Mucosa of gallbladder (tissue), 1 donor: ENCODE measurements at regions not wholly inside any gene's neighbourhood (a gene's known extent, or its start where the extent isn't known, plus 50 kb on each side); places are given as distances from the start of the nearest gene placed in this dataset.

Experiments used
- DNase-seq: peaks from one replicate; pipeline ENCODE4 v3.0.0-alpha.2; 2020; ENCODE audit warnings: low spot score
- donor health status: DM: no; HTN: no; CAD: no.

DNA sequence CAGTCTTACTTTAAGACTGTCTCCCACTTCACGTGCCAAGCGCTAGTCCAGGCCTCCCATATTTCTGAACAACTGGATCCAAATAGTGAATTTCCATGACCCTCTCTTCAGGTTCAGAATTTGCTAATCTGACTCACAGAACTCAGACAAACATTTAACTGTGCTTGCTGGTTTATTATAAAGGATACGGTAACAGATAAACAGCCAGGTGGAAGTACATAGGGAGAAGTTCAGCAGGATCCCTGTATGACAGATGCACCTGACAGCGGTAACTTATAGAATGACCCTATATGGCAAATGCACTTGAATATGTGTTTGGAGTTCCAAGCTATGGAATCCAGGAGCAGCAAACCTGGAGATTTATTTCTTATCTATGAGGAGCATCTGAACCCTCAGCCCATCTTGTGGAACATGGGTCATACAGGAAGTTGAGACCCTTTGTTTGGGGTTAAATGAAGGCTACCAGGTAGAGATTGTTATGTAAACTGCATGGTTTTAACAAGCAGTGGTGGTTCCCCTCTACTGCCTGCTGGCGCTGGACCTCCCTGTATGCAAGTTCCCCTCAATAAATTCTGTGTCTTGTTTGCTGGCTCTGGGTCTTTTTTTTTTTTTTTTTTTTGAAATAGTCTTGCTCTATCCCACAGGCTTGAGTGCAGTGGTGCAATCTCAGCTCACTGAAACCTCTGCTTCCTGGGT lies 622.6 kb downstream of the KCNJ2 start:
- DNase-seq = no peak

- no peak for DNase-seq
These were observed 625.4 kb downstream of the KCNJ2 start for GRCh38 chr17:70794738-70795137.

GRCh38 chr17:70795620-70796019 lies 626.3 kb downstream of the KCNJ2 start:
- DNase-seq = no peak

DNA sequence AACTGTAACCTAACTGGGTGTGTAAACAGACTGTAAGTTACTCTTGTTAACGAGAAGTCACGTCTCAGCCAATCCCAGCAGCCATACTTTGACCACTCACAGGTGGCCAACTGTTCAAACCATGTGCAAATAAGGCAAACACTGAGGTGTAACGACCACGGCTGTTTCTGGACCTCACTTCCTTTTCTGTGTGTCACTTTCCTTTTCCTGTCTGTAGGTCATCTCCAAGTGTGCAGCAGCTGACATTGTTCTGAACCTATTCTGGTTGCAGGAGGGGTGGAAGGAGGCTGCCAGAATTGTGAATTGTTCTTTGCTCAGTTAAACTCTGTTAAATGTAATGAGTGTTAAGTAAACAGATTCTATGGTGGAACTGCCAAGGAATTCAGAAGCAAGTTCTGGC lies 627.4 kb downstream of the KCNJ2 start:
- DNase-seq = no peak

GRCh38 chr17:70797166-70797565 lies 627.8 kb downstream of the KCNJ2 start:
- no peak for DNase-seq

DNA sequence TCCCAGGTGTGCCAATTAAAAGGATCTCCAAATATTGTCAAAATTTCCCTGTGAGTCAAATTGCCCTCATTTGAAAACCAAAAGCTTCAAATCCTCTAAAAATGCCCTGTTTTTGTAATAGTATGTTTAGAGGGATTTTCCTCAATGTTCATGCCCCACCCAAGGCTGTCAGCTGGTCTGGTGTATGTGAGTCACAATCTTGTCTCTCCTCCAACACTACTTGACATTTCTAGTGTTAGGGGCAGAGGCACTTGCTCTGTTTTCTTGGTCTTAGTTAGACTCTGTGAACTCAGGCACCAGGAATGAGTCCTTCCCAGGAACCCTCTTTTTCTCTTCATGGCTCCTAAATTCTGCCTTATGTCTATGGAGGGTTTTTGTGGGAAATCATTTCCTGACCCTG lies 634.8 kb downstream of the KCNJ2 start:
- DNase-seq = no peak

DNA sequence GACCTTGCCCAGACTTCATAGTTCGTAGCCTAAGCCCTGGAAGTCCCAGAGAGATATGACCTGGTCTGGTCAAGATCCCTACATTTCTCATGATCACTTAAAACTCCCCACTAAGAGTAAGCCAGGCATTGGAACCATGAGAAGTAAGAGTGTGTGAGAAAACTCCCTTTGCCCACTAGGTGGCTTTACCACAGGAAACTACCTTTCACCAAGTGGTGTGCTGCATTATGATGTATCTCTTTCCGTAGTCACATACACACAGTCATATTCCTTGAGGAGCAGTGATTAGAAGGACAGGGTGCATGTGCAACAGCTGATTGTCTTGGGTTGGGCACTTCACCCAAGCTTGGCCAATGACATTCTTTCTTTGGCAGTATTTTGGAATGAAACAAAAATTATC lies 639.3 kb downstream of the KCNJ2 start:
- DNase-seq = no peak

DNA sequence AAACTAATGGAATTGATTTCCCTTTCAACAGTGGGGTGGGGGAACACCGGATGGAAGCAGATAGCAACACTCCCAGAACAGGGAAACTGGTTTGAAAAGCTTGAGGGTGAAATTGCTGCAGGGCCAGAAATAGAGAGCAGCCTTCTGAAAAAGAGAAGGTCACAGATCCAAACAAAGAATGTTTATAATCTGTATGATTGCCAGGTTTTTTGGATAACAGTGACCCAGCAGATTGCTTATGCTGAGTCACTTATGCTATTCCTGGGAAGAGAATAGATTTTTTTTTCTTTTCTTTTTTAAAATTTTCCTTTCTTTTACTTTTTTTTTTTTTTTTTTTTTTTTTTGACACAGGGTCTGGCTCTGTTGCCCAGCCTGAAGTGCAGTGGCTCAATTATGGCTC lies 641.3 kb downstream of the KCNJ2 start:
- no peak for DNase-seq

GRCh38 chr17:70813355-70813930 lies 644.1 kb downstream of the KCNJ2 start:
- no peak for DNase-seq

- no peak for DNase-seq
These were observed 649.9 kb downstream of the KCNJ2 start for GRCh38 chr17:70819183-70819582.

- no peak for DNase-seq
These were observed 650.9 kb downstream of the KCNJ2 start for GRCh38 chr17:70820276-70820675.

DNA sequence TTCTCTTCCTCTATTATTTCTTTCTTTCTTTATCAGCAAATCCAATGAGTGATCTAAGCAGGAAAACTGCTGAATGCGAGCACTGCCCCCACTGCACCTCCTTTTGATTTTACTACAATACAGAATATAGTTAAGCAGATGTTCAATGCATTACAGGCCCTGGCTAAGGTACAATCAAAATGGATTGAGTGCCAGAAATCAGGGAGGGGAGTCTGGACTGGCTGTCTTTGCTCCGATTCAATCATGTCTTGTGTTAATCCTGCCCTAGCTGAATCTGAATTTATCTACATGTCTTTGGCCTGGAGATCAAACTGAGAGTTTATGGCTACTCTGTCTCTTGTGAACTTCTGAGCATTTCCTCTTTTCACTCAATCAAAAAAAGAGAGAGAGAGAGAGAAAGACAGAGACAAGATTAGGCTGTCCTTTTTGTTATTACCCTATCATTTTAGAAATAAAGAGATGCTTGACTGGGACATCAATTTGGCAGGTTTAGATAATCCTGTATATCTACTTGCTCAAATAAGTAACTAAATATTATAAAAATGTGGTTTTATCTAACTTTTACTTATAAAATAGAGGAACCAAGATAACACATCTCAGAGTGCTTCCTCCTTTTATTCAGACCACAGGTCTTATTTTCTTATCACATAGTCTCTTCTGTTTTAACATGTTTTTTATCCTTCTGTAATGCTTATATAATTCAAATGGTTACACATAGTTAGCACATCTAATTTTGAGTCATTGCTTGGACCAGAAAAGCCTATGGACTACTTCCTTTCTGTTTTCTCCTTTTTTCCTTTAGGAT lies 656.2 kb downstream of the KCNJ2 start:
- no peak for DNase-seq

- no peak for DNase-seq
These were observed 660.5 kb downstream of the KCNJ2 start for GRCh38 chr17:70829876-70830275.

GRCh38 chr17:70834039-70834438 lies 664.7 kb downstream of the KCNJ2 start:
- no peak for DNase-seq

DNA sequence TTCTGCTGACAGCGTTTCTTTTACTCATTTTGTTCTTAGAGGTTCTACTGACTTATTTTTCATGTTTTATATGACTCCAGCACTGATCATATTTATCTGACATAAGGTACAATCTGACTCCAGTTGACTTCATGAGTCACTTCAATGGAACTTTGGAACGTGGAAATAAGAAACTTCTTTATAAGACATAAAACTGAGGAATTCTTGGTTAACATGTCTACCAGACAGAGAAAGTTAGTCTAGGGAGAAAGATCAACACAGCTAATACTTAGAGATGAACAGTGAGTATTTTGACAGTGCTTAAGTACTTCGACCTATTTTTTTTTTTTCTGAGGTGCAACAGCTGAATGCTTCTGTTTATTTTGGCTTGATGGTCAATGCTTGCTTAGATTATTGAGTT lies 679.5 kb downstream of the KCNJ2 start:
- DNase-seq = no peak

GRCh38 chr17:70855401-70856054 lies 686.2 kb downstream of the KCNJ2 start:
- DNase-seq = peak; percentile 10

DNA sequence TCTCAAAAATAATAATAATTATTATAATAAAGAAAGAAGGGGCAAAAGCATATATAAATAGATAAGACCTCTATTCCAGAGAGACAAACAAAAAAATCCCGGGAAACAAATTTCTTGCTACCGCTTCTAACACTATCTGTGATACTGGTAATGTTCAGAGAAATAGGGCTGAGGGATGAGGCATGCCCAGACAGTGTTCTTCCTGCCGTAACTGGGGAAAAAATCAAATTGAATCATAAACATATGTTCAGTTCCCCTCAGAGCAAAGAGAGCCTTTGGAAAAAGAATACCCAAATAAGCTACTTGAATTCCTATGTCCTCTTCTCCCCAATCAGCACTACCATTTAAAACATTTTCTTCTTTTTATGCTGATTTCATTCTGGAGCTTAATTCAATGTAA lies 688.0 kb downstream of the KCNJ2 start:
- no peak for DNase-seq

DNA sequence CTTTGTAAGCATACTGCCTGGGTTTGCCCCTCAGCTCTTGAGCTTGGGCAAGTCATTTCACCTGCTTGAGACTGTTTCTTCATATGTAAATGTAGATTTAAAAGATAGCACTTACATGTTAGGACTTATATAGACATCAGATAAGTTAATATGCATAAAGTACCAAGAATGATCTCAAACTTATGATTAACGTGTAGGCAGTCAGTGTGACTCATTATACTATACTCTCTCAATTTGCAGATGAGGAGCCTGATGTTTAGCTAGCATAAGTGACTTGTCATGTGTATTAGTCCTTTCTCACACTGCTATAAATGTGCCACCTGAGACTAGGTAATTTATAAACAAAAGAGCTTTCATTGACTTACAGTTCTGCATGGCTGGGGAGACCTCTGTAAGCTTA lies 690.5 kb downstream of the KCNJ2 start:
- DNase-seq = no peak

DNA sequence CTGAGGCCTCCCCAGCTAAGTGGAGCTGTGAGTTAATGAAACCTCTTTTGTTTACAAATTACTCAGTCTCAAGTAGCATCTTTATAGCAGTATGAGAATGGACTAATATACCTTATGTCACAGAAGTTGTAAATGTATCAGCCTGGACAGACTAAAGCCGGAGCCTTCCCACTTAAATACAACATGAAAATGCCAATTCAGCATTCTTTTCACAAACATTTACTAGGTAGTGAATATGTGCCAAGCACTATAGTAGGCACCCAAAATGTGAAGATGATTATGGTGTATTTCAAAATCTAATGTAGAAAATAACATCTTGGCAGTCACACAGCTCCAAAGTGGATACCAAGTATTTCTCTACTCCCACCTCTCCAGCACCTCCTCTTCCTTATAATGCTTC lies 693.0 kb downstream of the KCNJ2 start:
- no peak for DNase-seq

GRCh38 chr17:70863436-70864248 lies 694.3 kb downstream of the KCNJ2 start:
- peak; percentile 66 for DNase-seq

DNA sequence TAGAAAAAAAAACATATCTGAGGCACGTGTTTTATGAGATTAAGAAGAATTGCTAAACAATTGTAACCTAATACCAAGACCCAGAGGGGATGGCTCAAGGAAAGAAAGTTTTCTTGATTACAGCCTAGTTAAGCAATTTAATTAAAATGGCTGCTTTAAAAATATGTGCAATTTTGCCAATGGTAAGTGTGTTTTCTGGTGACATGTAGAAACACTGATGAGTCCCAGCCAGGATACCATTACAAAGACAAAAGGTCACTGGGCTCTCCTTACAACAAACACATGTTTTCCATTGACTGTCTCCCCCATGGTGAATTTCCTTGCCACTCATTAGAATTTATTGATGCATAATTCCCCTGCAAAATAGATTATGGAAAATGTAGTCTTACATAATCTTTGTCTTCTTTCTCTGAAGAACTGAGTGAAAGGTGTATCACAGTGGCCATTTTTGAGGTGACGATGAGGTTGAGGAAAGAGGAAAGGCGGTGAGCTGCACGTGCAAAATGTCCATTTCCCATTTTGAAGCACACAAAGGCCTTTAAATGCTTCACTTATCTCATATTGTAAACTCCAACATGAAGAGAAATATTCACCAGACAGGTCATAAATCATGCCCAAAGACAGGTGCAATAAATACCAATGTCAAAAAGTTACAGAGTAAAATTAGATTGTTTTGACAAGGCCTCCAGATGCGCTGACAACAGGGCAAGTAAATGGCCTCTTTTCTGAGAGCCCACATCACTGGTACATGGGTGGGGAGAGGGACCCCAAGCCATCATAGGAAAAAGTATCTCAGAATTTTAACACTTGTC lies 696.9 kb downstream of the KCNJ2 start:
- no peak for DNase-seq
